GM18909 (cell line): ENCODE measurements at regions not wholly inside any gene's neighbourhood (a gene's known extent, or its start where the extent isn't known, plus 50 kb on each side); places are given as distances from the start of the nearest gene placed in this dataset.
"Not testable (repeated sequence)": the region's sequence is repeated elsewhere in the genome, so short reads cannot be mapped to it uniquely, and the experiment has no call there.

Experiments
- ATAC-seq: cut with Tn5 transposase; IDR thresholded peaks from one replicate; pipeline ENCODE4 v1.9.1; 2021; ENCODE audit warnings: mild to moderate bottlenecking; ENCODE audit not compliant: unreplicated experiment, poor library complexity

GRCh38 chr4:129822701-129823100 is 726.7 kb downstream of the C4orf33 start:
- ATAC-seq: no peak

- no peak for ATAC-seq
Measured at GRCh38 chr4:129823105-129823504, 727.2 kb downstream of the C4orf33 start.

GRCh38 chr4:129829373-129829772 is 733.4 kb downstream of the C4orf33 start:
- ATAC-seq: no peak

GRCh38 chr4:129839687-129840086 is 743.7 kb downstream of the C4orf33 start:
- no peak for ATAC-seq

- no peak for ATAC-seq
Measured at GRCh38 chr4:129842096-129842495, 746.1 kb downstream of the C4orf33 start.

GRCh38 chr4:129852434-129852833 is 756.5 kb downstream of the C4orf33 start:
- ATAC-seq: no peak

- ATAC-seq: not testable (repeated sequence)
Measured at GRCh38 chr4:129853685-129854467, 757.9 kb downstream of the C4orf33 start.

- no peak for ATAC-seq
Measured at GRCh38 chr4:129862461-129862860, 766.5 kb downstream of the C4orf33 start.

GRCh38 chr4:129863206-129863605 is 767.3 kb downstream of the C4orf33 start:
- ATAC-seq: no peak

GRCh38 chr4:129883996-129884395 is 788.0 kb downstream of the C4orf33 start:
- no peak for ATAC-seq

- no peak for ATAC-seq
Measured at GRCh38 chr4:129897111-129897510, 801.2 kb downstream of the C4orf33 start.

- no peak for ATAC-seq
Measured at GRCh38 chr4:129899849-129900248, 803.9 kb downstream of the C4orf33 start.

- no peak for ATAC-seq
Measured at GRCh38 chr4:129900430-129900953, 804.5 kb downstream of the C4orf33 start.

GRCh38 chr4:129901205-129901604 is 805.3 kb downstream of the C4orf33 start:
- no peak for ATAC-seq

- ATAC-seq: no peak
Measured at GRCh38 chr4:129903861-129904260, 807.9 kb downstream of the C4orf33 start.

GRCh38 chr4:129905256-129905655 is 809.3 kb downstream of the C4orf33 start:
- ATAC-seq: no peak

- ATAC-seq: no peak
Measured at GRCh38 chr4:129908117-129908516, 812.2 kb downstream of the C4orf33 start.

- no peak for ATAC-seq
Measured at GRCh38 chr4:129916991-129917390, 821.0 kb downstream of the C4orf33 start.

GRCh38 chr4:129917651-129918050 is 821.7 kb downstream of the C4orf33 start:
- ATAC-seq: no peak

- no peak for ATAC-seq
Measured at GRCh38 chr4:129926936-129927335, 831.0 kb downstream of the C4orf33 start.

- peak; percentile 68 for ATAC-seq
Measured at GRCh38 chr4:129929052-129929451, 833.1 kb downstream of the C4orf33 start.

- no peak for ATAC-seq
Measured at GRCh38 chr4:129929984-129930383, 834.0 kb downstream of the C4orf33 start.
